Activated T-cell treated with anti-CD3 and anti-CD28 coated beads for 4 hours (primary cell): ENCODE measurements at regions not wholly inside any gene's neighbourhood (a gene's known extent, or its start where the extent isn't known, plus 50 kb on each side); places are given as distances from the start of the nearest gene placed in this dataset.

Experiments used
- DNase-seq: peaks from one replicate; pipeline ENCODE4 v3.0.0-alpha.2; 2020

DNA sequence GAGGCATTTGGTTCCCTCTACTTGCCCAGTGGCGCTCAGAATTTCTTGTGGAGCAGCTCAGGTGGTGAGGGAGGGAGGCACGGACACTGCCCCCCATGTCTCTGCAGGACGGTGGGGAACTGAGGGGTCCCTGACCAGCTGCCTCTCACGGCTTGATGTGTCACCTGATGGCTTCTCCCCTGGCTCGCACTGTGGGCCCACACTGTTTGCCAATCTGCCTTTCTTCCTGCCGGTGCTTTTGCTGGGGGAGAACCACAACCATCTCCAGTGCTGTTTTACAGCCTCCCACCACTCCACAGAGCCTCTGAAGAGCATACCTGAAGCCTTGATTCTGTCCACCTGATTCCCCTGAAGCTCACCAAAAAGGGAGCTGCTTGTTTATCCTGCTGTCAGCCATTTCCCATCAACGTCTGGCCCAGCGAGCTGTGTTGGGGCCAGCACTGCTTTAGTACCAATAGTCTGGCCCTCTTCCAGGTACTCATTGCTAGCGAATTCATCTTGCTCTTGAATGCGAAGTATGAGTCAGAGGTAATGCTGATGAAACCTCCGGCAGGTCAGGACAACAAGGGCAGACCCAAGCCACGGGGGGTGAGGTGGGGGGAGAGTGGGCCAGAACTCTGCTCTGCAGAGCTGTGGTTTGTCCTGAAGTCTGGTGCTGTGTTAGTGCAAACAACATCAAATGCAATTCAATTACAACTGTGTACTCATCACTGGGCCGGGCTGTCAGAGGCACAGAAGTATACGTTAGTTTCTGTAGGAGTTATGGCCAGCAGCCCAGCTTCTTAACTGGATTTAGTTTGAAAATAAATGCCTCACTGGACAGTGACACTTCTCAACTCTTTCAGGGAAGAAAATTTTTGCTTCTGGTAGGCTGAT lies 208.3 kb upstream of the JADE1 start:
- no peak for DNase-seq

DNA sequence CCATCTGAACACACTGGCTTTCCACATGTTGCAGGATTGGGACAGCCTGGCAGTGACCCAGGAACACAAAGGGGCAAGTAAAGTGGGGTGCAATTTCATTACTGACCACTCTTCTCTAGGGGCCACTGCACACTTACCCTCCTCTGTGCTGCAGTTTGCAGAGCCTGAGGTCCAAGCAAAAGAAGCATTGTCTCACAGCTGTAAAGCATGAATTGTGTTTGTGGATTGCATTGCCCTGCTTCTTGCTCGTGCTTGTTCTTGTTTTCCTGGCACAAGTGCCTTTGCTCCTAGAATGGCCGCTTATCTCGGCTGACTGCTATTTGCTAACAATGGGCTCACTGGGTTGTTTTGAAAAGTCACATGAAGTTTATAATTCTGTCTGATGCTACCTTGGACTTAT lies 209.1 kb upstream of the JADE1 start:
- DNase-seq = no peak

DNA sequence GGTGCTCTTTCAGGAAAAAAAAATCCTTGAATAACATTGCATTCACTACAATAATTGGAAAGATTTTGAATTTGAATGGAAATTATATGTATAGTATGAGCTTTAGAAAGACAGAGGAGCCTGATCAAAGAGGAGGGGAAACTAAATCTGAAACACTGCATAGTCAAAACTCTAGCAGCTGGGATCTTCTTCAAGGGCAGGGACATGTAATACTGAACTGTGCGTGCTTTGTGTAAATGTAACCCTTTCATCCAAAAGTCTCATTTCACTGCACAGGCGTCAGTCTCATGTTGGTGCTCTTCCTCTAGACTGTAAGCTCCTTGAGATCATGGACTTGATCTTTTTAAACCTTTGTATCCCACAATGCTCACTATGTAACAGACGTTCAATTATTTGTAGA lies 212.0 kb upstream of the JADE1 start:
- DNase-seq = no peak

GRCh38 chr4:128596853-128597252 lies 212.6 kb upstream of the JADE1 start:
- DNase-seq = no peak

DNA sequence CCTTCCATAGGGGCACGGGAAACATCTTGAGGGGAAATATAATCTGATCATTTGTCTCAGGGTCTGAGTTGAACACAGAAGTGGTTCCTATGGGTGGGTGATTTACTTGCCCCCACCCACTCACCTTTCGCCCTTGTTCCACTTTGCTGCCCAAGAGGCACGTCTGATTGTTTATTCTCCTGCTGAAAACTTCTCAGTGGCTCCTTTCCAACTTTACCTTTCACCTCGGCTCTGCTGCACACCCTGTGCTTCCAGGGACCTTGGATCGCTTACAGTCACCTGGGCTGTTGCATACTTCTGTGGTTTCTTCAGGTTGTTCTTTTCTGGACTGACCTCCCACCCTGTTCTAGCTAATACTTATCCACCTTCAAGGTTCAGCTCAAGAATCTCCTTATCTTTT lies 213.4 kb upstream of the JADE1 start:
- DNase-seq = no peak

DNA sequence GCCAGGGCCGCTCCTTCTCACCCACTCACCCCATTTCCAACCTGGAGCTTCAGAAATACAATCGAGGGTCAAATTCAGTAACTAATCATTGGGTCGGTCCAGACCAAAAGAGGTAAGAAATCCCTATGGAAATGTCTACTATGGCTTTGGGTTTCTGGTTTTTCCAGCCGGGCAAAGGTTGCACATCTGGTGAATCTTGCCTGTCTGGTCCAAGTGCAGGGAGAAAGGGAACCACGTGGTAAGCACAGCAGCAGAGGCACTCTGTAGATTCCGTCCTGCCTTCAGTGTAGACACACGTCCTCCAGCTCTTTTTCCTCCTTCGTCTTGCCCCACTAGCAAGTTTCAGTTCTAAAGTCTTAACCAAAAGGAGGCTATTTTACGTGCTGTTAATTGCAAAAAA lies 218.0 kb upstream of the JADE1 start:
- no peak for DNase-seq

DNA sequence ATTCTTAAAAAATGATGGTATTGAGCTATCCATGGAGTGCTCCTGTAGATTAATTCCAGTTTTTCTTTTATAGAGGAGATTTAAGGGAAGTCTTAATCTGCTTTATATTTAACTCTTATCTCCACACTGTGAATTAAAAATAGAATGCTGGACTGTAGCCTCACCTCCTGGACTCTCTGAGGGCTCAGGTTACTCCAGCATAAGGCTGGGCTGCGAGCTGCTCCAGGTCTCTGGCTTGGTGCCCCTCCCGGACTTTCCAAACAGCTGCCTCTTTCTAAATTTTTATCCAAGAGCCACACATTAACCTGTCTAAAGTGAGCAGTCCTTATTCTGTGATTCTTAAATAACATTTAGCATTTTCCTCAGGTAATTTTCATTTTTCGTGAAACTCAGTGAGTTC lies 218.7 kb upstream of the JADE1 start:
- no peak for DNase-seq

GRCh38 chr4:128590034-128590740 lies 219.3 kb upstream of the JADE1 start:
- no peak for DNase-seq

- DNase-seq = no peak
Measured at GRCh38 chr4:128589384-128589965, 220.0 kb upstream of the JADE1 start.

DNA sequence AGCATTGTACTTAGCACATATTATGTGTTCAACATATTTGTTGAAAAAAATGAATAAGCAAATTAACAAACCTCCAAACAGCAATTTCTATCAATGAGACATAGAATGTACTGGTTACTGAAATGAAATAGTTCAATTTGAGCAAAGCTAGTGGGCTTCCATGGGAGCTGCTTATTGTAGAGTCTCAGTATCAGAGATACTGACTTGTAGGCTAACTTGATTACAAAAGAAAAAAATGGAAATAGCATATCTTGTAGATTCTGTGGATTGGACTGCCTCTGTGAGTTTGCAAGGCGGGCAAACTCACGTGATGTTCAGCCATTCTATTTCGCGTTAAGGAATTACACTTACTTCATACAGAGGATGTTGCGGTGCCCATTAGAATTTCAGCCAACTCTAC lies 222.1 kb upstream of the JADE1 start:
- DNase-seq = no peak

GRCh38 chr4:128583753-128584712 lies 225.5 kb upstream of the JADE1 start:
- no peak for DNase-seq

DNA sequence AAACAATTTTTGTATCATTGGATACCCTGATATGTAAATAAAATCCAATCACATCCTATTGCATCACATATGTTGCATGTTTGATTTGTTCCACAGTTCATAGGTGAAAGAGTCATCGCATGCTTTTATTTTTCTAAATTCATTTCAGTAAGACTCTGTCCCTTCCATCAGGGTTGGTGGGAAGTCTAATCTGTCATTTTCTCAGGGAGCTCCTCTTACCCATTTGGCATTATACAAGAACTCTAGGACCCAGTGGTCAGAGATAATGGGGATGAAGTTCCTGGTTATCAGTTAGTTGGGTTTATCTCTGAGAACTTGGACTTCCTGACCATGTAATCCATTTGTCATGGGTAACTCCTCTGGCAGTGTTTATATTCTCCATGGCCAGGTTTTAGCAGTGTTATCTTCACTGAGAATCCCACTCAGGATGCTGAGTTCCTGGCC lies 227.1 kb upstream of the JADE1 start:
- no peak for DNase-seq

GRCh38 chr4:128579154-128579853 lies 230.2 kb upstream of the JADE1 start:
- no peak for DNase-seq

DNA sequence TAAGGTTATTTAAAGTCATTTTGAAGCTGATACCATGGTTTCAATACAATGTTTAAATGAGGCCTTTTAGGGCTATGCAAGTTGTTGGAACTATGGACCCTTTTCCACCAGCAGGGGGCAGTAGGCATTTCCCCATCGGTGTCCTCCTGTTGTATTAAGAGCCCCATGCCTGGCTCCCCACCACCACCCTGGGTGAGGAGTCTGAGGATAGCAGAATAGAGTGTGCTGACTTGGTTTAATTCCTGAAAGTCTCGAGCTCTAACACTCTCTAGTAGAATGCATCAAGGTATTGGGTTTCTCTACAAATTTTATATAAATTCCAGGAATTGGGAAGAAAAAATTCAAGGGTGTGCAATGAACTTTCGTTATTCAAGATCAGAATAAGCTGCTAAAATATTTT lies 234.8 kb upstream of the JADE1 start:
- peak; percentile 35 for DNase-seq

DNA sequence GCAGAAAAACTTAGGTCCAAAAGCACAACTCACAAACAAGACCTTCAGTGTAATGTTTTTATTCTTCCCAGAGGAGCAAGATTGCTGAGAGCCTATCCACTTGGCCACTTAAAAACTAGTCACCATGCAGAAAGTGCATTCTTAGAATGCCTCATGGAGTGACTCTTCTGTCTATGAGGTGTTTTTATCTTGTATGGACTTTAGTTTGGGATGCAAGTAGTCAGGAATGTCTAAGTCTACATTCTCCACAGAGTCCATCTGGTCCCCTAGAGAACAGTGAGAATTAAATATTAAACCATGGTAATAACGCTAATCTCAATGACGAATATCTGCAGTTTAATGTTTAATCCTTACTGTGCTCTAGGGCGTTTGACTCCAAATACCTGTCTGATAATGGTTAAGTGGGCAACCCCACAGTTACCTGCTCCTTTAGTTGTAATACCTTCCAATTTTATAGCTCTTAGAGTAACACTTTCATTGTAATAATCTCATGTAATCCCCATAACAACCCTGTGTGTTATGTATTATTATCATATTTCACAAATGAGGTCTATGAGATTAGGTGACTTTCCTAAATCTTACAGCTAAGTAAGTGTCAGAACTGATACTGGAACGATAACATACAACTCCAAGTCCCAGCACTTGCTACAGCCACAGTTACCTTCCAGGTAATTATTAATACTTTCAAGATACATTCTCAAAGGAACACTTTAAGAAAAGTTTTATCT lies 235.6 kb upstream of the JADE1 start:
- DNase-seq = no peak

DNA sequence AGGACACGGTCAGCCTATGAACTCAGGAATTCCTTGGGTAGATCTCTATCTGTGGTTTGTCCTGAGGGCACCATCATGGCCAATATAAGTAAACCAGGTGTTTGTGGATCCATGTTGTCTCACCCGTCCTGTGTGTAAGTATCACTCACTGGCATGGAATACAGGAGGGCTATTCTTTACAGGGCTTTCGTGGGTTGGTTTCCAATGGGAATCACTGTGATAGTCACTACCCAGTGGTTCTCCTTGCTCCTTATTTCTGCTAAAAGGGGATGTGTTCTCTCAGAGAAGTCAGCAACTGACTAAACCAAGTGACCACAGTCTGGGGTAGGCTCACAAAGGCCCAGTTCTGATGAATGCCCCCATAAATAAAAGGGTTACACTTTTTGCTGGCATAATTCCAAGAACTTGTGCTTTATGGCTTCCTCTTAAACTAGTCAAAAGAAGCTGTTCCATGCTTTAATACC lies 236.7 kb upstream of the JADE1 start:
- no peak for DNase-seq

DNA sequence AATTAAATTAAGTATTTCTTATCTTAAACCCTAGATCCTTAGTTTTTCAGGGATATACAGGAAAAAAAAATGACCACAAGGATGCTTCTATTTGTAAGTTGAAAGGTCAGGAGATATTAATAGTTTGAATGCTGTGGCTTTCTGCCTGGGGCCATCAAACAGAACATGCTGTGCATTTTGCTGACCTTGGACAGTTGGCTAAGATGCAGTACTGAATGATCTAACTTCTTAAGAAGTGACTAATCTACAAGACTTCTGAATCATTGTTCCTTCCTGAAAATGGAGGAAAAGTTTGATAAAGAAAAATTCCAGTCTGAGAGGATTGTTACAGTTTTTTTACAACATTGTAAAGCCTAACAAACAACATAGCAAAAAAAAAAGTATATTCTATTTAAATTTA lies 237.8 kb upstream of the JADE1 start:
- DNase-seq = no peak

GRCh38 chr4:128570387-128570975 lies 239.0 kb upstream of the JADE1 start:
- DNase-seq = no peak

DNA sequence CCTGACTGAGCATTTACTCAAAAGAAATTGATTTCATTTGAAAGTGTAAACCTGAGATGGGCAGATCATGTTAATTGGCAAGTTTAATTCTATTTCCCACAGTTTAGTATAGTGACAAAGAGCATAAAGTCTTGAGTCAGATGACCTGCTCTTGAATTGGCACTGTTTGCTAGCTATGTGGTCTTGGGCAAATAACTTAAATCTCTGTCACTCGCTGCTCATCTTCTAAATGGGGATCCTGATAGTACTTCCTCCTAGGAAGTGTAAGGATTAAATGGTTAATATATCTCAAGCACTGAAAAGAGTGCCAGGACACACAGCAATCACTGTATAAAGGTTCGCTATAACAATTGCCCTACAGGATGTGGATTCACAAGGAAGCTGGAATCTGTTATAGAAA lies 242.8 kb upstream of the JADE1 start:
- no peak for DNase-seq

DNA sequence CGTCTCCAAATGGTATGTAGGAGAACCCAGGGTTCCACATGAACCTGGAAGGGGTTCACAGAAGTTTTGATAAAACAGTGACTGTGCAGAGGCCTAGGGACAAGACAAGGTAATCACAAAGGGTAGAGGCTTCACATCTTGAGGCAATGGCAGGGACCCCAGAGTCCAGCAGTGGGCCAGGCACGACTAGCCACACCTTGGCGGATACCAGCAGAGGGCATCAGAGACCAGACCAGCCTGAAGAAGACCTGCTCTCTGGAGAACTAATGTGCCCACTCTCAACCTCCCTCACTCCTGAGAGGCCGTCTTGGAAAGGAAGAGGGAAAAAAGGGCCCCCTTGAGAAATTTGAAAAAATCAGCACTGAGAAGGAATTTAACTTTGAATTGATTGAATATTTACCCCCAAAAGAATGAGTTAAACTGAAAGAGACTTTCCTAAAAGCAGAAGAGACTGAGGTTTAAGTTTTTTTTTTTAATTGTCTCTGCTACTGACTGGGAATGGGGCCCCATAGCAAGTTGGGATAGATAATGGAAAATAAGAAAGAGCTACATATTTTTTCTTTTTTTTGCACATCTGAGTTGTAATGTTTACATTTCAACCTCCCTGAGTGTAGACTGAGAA lies 243.8 kb upstream of the JADE1 start:
- DNase-seq = no peak
